Lower lobe of right lung (tissue), 2 donors: ENCODE measurements at regions not wholly inside any gene's neighbourhood (a gene's known extent, or its start where the extent isn't known, plus 50 kb on each side); places are given as distances from the start of the nearest gene placed in this dataset.

ENCODE experiments used
- ATAC-seq, 2 donors: fragments of 200-7000 bp; cut with Tn5 transposase; one replicate each; pipeline ENCODE4 v1.9.1; 2020 to 2022; ENCODE audit warnings: mild to moderate bottlenecking in 2 of 2, moderate library complexity in 2 of 2
- DNase-seq: peaks from one replicate; pipeline ENCODE4 v3.0.0-alpha.2; 2020
- H3K27ac ChIP-seq: fragments of 200-600 bp; one replicate; pipeline ENCODE4 v1.8.0; 2022
- H3K27me3 ChIP-seq: fragments of 200-600 bp; one replicate; pipeline ENCODE4 v1.8.0; 2022; ENCODE audit warnings: low read depth
- H3K36me3 ChIP-seq: fragments of 200-600 bp; one replicate; pipeline ENCODE4 v1.8.0; 2022; ENCODE audit warnings: mild to moderate bottlenecking
- H3K4me1 ChIP-seq: fragments of 200-600 bp; one replicate; pipeline ENCODE4 v1.8.0; 2022
- H3K4me3 ChIP-seq: fragments of 200-600 bp; one replicate; pipeline ENCODE4 v1.8.0; 2022; ENCODE audit warnings: mild to moderate bottlenecking
- H3K9me3 ChIP-seq: fragments of 200-600 bp; one replicate; pipeline ENCODE4 v1.8.0; 2022
- CTCF ChIP-seq: fragments of 200-600 bp; IDR thresholded peaks from one replicate; pipeline ENCODE4 v1.8.0; 2022; ENCODE audit warnings: antibody characterized with exemption, mild to moderate bottlenecking
- intact Hi-C: fragments of 100-400 bp; cut with DNase I; formaldehyde crosslinking; loops from one replicate; pipeline ENCODE4 v1.11.0; 2022
- donor health status: DM: no; HTN: yes; CAD: no; lungs with severe emphysema.

- Histone ChIP-seq H3K4me1 (no peaks in the 10 kb centered on the region), H3K4me3 (no peak overlapping the region), H3K27ac (no peak overlapping the region), H3K9me3 (no peaks in the 10 kb centered on the region), H3K27me3 (no peaks in the 10 kb centered on the region), H3K36me3 (no peaks in the 10 kb centered on the region)
- no peak for ATAC-seq
- no peak for TF ChIP-seq CTCF
- intact Hi-C loops: no loop called here
- DNase-seq: no peak
Measured at GRCh38 chr16:72536723-72537435, 364.9 kb upstream of the PMFBP1 start.

GRCh38 chr16:72532906-72533410 is 361.0 kb upstream of the PMFBP1 start:
- Histone ChIP-seq H3K27ac (no peak overlapping the region), H3K4me3 (no peak overlapping the region), H3K4me1 (no peaks in the 10 kb centered on the region), H3K36me3 (no peaks in the 10 kb centered on the region), H3K9me3 (no peaks in the 10 kb centered on the region), H3K27me3 (no peaks in the 10 kb centered on the region)
- no peak for TF ChIP-seq CTCF
- intact Hi-C loops: no loop called here
- DNase-seq (no peak), ATAC-seq (no peak)

- no peak overlapping the region for H3K27ac ChIP-seq
- DNase-seq: no peak
- no peak overlapping the region for H3K4me3 ChIP-seq
- TF ChIP-seq CTCF: no peak
- intact Hi-C loops: no loop called here
- ATAC-seq: no peak
- H3K4me1 ChIP-seq: no peaks in the 10 kb centered on the region
- H3K36me3 ChIP-seq: no peaks in the 10 kb centered on the region
- H3K9me3 ChIP-seq: no peaks in the 10 kb centered on the region
- no peaks in the 10 kb centered on the region for H3K27me3 ChIP-seq
Measured at GRCh38 chr16:72530434-72530833, 358.5 kb upstream of the PMFBP1 start.

GRCh38 chr16:72523087-72523486 is 351.1 kb upstream of the PMFBP1 start:
- Histone ChIP-seq H3K36me3 (no peaks in the 10 kb centered on the region), H3K4me3 (no peak overlapping the region), H3K27me3 (no peaks in the 10 kb centered on the region), H3K4me1 (no peaks in the 10 kb centered on the region), H3K9me3 (peaks cover 4% of the 10 kb centered on the region), H3K27ac (no peak overlapping the region)
- DNase-seq (no peak), ATAC-seq (no peak)
- intact Hi-C loops: no loop called here
- TF ChIP-seq CTCF: no peak

- H3K36me3 ChIP-seq: no peaks in the 10 kb centered on the region
- no peak for ATAC-seq
- intact Hi-C loops: no loop called here
- no peak for TF ChIP-seq CTCF
- H3K27me3 ChIP-seq: no peaks in the 10 kb centered on the region
- no peak overlapping the region for H3K27ac ChIP-seq
- H3K4me1 ChIP-seq: no peaks in the 10 kb centered on the region
- H3K4me3 ChIP-seq: no peak overlapping the region
- DNase-seq: no peak
- H3K9me3 ChIP-seq: no peaks in the 10 kb centered on the region
Measured at GRCh38 chr16:72517154-72517553, 345.2 kb upstream of the PMFBP1 start.
